ENCODE measurements at regions not wholly inside any gene's neighbourhood (a gene's known extent, or its start where the extent isn't known, plus 50 kb on each side); places are given as distances from the start of the nearest gene placed in this dataset.
"Not testable (repeated sequence)": the region's sequence is repeated elsewhere in the genome, so short reads cannot be mapped to it uniquely, and the experiment has no call there.

GRCh38 chr6:28623242-28623641 is 97.6 kb downstream of the GPX5 start:
- DNase-seq (ENCODE audit: low read depth), result not testable (repeated sequence)

DNA sequence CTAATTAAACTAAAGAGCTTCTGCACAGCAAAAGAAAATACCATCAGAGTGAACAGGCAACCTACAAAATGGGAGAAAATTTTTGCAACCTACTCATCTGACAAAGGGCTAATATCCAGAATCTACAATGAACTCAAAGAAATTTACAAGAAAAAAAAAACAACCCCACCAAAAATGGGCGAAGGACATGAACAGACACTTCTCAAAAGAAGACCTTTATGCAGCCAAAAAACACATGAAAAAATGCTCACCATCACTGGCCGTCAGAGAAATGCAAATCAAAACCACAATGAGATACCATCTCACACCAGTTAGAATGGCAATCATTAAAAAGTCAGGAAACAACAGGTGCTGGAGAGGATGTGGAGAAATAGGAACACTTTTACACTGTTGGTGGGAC is 100.7 kb downstream of the GPX5 start:
- DNase-seq (ENCODE audit: low read depth), result not testable (repeated sequence)

DNA sequence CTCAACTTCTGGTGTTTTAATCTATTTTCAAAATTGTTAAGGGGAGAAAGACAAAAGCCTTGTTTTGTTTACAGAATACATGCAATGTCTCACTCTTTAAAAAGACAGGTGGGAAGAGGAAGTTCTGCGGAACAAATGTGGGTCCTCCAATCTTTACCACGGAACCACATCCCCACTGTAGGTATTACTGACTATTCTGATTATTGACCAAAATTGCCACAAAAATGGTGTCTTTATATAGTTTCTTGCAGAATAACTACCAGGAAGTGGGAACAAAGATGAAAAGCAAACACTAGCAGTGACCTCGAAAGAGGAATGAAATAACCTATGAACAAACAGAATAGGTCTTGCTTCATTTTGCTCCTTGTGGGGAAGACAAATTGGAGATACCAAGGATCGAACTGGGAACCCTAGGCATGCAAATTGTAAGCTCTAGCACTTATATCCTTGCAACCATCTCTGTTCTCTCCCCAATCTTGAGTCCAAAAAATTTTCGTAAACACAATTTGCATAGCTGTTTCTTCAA is 106.7 kb downstream of the GPX5 start:
- no peak for DNase-seq (ENCODE audit: low read depth)

DNA sequence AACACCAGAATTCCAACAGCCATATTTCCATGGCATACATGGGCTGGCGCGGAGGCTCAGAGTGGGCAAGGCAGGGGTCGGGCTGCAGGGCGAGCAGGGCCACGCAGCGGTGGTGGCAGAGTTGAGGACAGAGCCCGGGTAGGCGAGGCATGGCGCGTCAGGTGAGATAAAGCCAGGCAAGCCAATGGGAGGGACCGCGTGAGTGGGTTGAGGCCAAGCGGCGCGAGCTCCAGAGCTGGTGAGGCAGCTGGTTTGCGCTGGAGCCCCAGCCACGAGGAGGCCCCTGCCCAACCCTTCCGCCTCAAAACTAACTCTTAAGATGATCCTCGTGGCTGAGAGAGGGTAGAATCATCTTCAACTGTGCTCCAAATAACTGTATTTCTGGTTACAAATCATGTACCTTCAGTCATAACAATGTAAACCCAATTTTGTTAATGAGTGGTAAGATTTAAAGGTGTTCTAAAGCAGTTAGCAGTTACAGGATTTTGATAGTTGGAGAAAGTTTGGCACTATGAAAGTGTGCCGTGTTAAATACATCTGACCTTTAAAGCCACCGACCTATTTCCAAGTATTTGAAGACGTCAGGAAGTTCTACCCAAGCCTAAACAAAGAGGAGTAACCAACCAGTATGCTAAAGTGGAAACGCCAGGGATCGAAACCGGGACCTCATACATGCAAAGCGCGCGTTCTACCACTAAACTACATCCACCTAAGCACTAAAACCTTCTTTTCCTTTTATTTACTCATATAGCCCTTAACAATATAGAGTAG is 107.9 kb downstream of the GPX5 start:
- DNase-seq (ENCODE audit: low read depth), result no peak

GRCh38 chr6:28634411-28634760 is 108.7 kb downstream of the GPX5 start:
- DNase-seq (ENCODE audit: low read depth), result no peak

DNA sequence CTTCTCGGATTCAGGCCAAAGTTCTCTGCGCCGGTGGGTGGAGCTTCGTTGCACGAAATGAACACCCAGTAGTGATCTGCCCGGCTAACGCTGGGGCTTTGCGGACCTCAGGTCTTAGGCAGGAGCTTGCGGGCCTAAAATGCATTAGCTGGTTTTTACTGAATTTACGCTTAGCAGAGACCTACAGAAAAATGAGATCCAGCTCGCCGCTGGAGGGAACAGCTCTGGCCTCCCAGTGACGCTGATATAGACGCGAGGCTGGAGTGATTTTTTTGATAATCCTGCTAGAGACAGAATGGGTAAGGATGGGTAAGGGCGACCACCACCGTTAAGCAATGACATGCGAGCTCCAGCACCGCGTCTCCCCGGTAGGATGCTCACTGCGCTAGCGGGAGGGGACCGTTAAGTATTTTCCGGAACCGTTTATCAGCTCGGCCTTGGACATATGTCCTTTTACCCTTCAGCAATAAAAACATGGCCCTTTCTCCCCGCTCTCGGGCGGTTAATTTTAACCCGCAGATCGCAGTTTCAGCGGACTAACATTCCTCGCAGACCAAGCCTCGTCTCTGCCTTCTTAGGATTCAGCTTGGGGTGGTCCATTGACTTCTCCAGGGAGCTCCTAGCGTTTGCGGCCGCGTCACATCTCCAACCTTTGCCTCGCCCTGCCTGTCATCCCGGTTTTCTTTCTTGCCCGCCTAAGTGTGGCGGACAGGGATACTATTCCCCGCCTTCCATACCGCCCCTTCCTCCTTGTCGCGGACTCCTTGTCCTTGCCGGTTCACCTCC is 109.3 kb downstream of the GPX5 start:
- no peak for DNase-seq (ENCODE audit: low read depth)

- no peak for DNase-seq (ENCODE audit: low read depth)
Observed at GRCh38 chr6:28635547-28636158, 110.0 kb downstream of the GPX5 start.

- no peak for DNase-seq (ENCODE audit: low read depth)
Observed at GRCh38 chr6:28638787-28639430, 113.2 kb downstream of the GPX5 start.

DNA sequence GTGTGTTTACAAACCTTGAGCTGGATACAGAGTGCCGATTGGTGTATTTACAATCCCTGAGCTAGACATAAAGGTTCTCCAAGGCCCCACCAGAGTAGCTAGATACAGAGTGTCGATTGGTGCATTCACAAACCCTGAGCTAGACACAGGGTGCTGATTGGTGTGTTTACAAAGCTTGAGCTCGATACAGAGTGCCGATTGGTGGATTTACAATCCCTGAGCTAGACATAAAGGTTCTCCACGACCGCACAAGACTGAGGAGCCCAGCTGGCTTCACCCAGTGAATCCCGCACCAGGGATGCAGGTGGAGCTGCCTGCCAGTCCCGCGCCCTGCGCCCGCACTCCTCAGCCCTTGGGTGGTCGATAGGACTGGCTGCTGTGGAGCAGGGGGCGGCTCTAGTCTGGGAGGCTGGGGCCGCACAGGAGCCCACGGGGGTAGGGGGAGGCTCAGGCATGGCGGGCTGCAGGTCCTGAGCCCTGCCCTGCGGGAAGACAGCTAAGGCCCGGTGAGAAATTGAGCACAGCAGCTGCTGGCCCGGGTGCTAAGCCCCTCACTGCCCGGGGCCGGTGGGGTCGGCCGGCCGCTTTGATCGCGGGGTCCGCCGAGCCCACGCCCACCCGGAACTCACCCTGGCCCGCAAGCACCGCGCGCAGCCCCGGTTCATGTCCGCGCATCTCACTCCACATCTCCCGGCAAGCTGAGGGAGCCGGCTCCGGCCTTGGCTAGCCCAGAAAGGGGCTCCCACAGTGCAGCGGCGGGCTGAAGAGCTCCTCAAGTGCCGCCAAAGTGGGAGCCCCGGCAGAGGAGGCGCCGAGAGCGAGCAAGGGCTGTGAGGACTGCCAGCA is 114.0 kb downstream of the GPX5 start:
- not testable (repeated sequence) for DNase-seq (ENCODE audit: low read depth)

GRCh38 chr6:28643017-28643740 is 117.5 kb downstream of the GPX5 start:
- no peak for DNase-seq (ENCODE audit: low read depth)

GRCh38 chr6:28646650-28647049 is 121.0 kb downstream of the GPX5 start:
- no peak for DNase-seq (ENCODE audit: low read depth)

DNA sequence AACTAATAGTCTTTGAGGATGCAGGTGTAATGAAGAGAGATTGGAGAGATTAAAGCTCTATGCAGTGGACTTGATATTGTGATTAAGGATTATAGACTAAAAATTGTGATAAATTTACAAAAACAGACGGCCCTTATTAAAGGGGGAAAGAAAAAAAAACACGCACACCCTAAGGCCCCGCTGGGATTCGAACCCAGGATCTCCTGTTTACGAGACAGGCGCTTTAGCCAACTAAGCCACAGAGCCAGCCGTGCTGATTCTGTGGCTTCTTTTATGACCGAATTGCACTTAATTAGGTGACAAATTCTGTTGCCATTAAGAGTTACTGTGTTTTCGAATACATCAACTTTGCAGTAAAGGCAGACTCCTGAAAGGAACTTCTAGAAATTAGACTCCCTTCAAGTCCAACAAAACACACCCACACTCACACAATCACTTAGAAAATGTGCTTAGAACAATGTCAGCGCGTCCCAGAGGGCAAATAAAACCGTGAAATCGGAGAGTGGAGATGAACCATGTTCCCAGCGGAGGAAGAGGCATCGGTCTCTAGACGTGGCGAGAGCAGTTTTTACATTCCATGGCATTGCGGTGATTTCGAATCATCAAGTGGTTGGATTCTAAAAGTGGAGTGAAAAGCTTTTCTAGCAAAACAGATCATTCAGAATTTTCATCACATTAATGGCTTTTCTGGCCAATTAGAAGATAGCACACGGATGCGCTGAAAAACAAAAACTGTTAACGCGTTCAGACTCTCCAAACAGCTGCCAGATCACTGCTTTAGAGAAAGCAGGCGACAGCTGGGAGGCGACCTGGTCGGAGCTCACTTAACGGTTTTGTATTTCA is 122.6 kb downstream of the GPX5 start:
- DNase-seq (ENCODE audit: low read depth), result peak; percentile 25

DNA sequence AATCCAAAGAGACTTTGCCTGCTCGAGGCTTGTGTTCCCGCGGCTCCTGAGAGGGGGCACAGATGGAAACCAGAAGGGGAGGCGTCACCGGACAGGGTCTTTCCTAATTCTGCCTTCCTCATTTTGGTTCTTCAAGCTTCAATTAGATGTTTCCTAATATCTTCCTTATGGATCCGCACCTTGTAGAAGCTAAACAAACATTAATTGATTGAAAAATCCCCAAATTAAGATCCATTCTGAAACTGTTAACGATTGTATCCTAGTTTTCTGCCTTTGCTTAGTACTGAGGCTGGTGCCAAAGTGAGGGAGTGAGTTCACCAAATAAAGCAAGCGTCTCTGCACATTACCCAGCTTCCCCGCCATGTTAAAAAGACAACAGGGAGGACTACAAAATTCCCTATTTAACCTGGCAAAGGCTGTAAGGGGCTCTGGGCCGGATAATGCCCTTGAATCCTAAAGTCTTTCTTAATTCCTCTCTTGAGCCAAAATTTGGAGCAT is 123.2 kb downstream of the GPX5 start:
- DNase-seq (ENCODE audit: low read depth), result no peak

GRCh38 chr6:28651161-28651560 is 125.5 kb downstream of the GPX5 start:
- no peak for DNase-seq (ENCODE audit: low read depth)

DNA sequence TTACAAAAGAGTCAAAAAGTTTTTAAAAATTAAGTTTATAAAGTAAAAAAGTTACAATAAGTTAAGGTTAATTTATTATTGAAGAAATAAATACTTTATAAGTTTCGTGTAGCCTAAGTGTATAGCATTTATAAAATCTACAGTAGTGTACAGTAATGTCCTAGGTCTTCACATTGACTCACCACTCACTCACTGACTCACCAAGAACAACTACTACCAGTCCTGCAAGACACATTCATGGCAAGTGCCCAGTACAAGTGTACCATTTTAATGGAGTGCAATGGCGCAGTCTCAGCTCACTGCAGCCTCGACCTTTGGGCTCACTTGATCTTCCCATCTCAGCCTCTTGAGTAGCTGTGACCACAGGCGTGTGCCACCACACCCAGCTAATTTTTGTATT is 128.2 kb downstream of the GPX5 start:
- no peak for DNase-seq (ENCODE audit: low read depth)

DNA sequence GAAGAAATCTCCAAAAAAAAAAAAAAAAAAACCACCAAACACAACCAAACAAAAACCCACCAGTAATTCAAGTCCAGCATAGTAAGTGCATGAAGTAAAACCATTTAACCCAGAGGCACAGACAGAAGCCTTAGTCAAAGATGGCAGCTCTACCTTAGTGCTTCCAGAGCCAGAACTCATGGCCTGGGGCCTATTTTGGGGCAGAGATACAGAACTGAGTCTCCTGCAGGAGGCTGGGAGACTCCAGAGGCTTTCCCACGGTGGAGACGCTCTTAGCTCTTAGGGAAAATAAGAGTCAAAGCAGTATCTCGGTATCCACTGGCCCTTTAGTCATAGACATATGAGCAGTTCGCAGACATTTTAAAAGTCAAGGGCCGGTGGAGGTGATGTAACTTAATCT is 129.5 kb downstream of the GPX5 start:
- DNase-seq (ENCODE audit: low read depth), result no peak

DNA sequence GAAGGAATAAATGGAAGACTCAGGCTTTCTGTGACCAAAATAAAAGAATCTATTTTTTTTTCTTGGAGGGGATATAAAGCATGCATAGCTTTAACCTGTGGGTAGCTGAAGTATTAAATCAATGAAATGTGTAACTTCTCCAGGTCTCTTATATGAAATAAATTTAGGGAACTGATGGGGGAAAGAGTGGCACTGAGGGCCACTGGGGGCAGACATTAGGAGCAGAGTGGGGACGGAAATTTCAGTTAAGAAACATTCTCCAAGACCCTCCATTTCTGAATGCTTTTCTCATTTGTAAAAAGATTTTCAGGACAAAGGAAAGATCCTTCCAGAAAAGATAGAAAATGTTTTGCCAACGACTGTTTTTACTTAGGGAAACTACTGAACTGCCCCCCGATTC is 131.0 kb downstream of the GPX5 start:
- no peak for DNase-seq (ENCODE audit: low read depth)

- no peak for DNase-seq (ENCODE audit: low read depth)
Observed at GRCh38 chr6:28657381-28657768, 131.7 kb downstream of the GPX5 start.

DNA sequence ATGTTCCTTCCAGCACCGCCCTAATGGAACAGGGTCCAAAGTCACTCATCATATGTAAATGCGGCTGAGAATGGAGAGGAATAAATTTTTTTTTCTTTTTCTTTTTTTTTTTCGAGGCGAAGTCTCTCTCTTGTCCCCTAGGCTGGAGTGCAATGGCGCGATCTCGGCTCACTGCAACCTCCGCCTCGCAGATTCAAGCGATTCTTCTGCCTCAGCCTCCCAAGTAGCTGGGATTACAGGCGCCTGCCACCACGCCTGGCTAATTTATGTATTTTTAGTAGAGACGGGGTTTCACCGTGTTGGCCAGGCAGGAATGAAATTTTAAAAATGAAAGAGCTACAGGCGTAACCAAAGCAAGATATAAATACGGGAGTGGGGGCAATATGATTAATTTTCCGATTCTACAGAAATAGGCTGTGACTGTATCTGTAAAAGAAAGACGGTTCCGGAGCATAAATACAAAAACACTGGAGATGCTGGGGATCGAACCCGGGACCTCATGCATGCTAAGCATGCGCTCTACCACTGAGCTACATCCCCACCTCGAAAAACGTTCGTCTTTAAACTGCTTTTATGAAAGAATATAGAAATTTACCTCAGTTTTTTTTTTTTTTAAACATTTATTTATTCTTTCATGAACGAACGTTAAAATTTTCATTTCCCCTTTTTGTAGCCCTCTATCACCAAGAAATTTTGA is 132.2 kb downstream of the GPX5 start:
- DNase-seq (ENCODE audit: low read depth), result peak; percentile 37

Measured in stimulated activated CD4-positive, alpha-beta T cell treated with anti-CD3 and anti-CD28 coated beads, Interleukin-2, amount 100 ng/mL, for 4 hours (primary cell).